ENCODE measurements at regions not wholly inside any gene's neighbourhood (a gene's known extent, or its start where the extent isn't known, plus 50 kb on each side); places are given as distances from the start of the nearest gene placed in this dataset.
"Not testable (repeated sequence)": the region's sequence is repeated elsewhere in the genome, so short reads cannot be mapped to it uniquely, and the experiment has no call there.

- H3K4me2 ChIP-seq (ENCODE audit: low read length) = no peak overlapping the region
- TF ChIP-seq, protein P1, sequence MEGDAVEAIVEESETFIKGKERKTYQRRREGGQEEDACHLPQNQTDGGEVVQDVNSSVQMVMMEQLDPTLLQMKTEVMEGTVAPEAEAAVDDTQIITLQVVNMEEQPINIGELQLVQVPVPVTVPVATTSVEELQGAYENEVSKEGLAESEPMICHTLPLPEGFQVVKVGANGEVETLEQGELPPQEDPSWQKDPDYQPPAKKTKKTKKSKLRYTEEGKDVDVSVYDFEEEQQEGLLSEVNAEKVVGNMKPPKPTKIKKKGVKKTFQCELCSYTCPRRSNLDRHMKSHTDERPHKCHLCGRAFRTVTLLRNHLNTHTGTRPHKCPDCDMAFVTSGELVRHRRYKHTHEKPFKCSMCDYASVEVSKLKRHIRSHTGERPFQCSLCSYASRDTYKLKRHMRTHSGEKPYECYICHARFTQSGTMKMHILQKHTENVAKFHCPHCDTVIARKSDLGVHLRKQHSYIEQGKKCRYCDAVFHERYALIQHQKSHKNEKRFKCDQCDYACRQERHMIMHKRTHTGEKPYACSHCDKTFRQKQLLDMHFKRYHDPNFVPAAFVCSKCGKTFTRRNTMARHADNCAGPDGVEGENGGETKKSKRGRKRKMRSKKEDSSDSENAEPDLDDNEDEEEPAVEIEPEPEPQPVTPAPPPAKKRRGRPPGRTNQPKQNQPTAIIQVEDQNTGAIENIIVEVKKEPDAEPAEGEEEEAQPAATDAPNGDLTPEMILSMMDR (IDR thresholded peaks at IDR 0.05) = no peak
These were observed 90.6 kb downstream of the SOX14 start for GRCh38 chr3:137854533-137855261.

GRCh38 chr3:137866001-137866400 lies 101.9 kb downstream of the SOX14 start:
- H3K79me2 ChIP-seq = no peaks in the 10 kb centered on the region
- no peak overlapping the region for H3K9ac ChIP-seq
- no peak overlapping the region for H3K4me3 ChIP-seq (ENCODE audit: low read depth, low read length)
- H3K36me3 ChIP-seq (ENCODE audit: control insufficient read depth, insufficient read depth, low read length) = no peaks in the 10 kb centered on the region
- no peak overlapping the region for H3K27ac ChIP-seq
- H3K4me1 ChIP-seq = no peaks in the 10 kb centered on the region
- no peaks in the 10 kb centered on the region for H3K9me3 ChIP-seq (ENCODE audit: control insufficient read depth, low read length)
- TF ChIP-seq, protein P1 (IDR thresholded peaks at IDR 0.05) = no peak
- no peaks in the 10 kb centered on the region for H3K27me3 ChIP-seq (ENCODE audit: control insufficient read depth, insufficient read depth, low read length)
- H2AFZ ChIP-seq = no peak overlapping the region
- no peak overlapping the region for H3K4me2 ChIP-seq (ENCODE audit: low read length)

More at GRCh38 chr3:137854533-137855261, 90.6 kb downstream of the SOX14 start:
- no peaks in the 10 kb centered on the region for H3K79me2 ChIP-seq
- no peaks in the 10 kb centered on the region for H3K27me3 ChIP-seq (ENCODE audit: control insufficient read depth, insufficient read depth, low read length)
- H2AFZ ChIP-seq = no peak overlapping the region
- H3K9ac ChIP-seq = no peak overlapping the region
- no peaks in the 10 kb centered on the region for H3K9me3 ChIP-seq (ENCODE audit: control insufficient read depth, low read length)
- no peak overlapping the region for H3K27ac ChIP-seq
- H3K4me1 ChIP-seq = no peaks in the 10 kb centered on the region
- no peaks in the 10 kb centered on the region for H3K36me3 ChIP-seq (ENCODE audit: control insufficient read depth, insufficient read depth, low read length)
- no peak overlapping the region for H3K4me3 ChIP-seq (ENCODE audit: low read depth, low read length)

DNA sequence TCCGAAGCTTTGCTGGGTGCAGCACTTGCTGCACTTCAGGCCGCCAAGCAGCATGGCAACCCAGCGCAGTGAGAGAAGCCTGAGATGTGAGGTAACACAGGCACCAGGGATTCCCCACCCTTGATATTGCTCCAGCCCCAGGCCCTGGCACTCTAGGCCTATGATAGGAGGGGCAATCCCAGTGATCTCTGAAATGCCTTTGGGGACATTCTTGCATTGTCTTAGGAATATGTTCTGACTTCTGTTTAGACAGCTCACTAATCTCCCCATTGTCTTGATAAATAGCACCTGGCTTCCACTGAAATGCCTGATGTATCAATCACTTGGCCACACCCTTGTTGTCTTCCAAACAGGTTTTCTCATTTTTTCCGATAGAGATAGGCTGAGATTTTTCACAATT lies 102.8 kb downstream of the SOX14 start:
- Histone ChIP-seq H3K4me2 (ENCODE audit: low read length) (no peak overlapping the region), H3K79me2 (no peaks in the 10 kb centered on the region), H3K9ac (no peak overlapping the region), H3K27me3 (ENCODE audit: control insufficient read depth, insufficient read depth, low read length) (no peaks in the 10 kb centered on the region), H3K36me3 (ENCODE audit: control insufficient read depth, insufficient read depth, low read length) (no peaks in the 10 kb centered on the region), H3K4me3 (ENCODE audit: low read depth, low read length) (no peak overlapping the region), H3K27ac (no peak overlapping the region), H3K4me1 (no peaks in the 10 kb centered on the region), H2AFZ (no peak overlapping the region), H3K9me3 (ENCODE audit: control insufficient read depth, low read length) (no peaks in the 10 kb centered on the region)
- TF ChIP-seq, protein P1 (IDR thresholded peaks at IDR 0.05) = no peak

DNA sequence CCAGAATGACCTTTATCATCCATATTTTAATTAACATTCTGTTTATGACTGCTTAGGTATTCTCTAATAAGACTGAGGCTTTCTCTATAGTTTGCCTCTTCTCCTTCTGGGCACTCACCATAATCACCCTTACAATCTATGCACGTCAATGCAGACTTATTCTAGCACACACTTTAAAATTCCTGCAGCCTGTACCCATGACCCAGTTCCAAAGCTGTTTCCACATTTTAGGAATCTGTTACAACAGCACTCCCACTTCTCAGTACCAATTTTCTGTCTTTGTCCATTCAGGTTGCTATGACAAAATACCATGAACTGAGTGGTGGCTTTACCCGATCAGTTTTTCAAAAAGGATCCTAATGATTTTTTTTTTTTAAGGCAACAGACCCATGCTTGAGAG lies 103.5 kb downstream of the SOX14 start:
- H3K9me3 ChIP-seq (ENCODE audit: control insufficient read depth, low read length) = no peaks in the 10 kb centered on the region
- no peak overlapping the region for H3K27ac ChIP-seq
- no peak overlapping the region for H3K4me2 ChIP-seq (ENCODE audit: low read length)
- no peaks in the 10 kb centered on the region for H3K36me3 ChIP-seq (ENCODE audit: control insufficient read depth, insufficient read depth, low read length)
- H2AFZ ChIP-seq = no peak overlapping the region
- no peaks in the 10 kb centered on the region for H3K27me3 ChIP-seq (ENCODE audit: control insufficient read depth, insufficient read depth, low read length)
- TF ChIP-seq, protein P1 (IDR thresholded peaks at IDR 0.05) = no peak
- H3K4me1 ChIP-seq = no peaks in the 10 kb centered on the region
- H3K4me3 ChIP-seq (ENCODE audit: low read depth, low read length) = no peak overlapping the region
- no peak overlapping the region for H3K9ac ChIP-seq
- no peaks in the 10 kb centered on the region for H3K79me2 ChIP-seq

- no peaks in the 10 kb centered on the region for H3K27me3 ChIP-seq (ENCODE audit: control insufficient read depth, insufficient read depth, low read length)
- TF ChIP-seq, protein P1 (IDR thresholded peaks at IDR 0.05) = no peak
- H3K36me3 ChIP-seq (ENCODE audit: control insufficient read depth, insufficient read depth, low read length) = no peaks in the 10 kb centered on the region
These were observed 104.9 kb downstream of the SOX14 start for GRCh38 chr3:137869022-137869421.

GRCh38 chr3:137872589-137872988 lies 108.5 kb downstream of the SOX14 start:
- not testable (repeated sequence) for H3K36me3 ChIP-seq (ENCODE audit: control insufficient read depth, insufficient read depth, low read length); H3K79me2 ChIP-seq; H3K9ac ChIP-seq; H2AFZ ChIP-seq; H3K4me2 ChIP-seq (ENCODE audit: low read length); H3K4me1 ChIP-seq; H3K4me3 ChIP-seq (ENCODE audit: low read depth, low read length); H3K9me3 ChIP-seq (ENCODE audit: control insufficient read depth, low read length); H3K27me3 ChIP-seq (ENCODE audit: control insufficient read depth, insufficient read depth, low read length); H3K27ac ChIP-seq

More at GRCh38 chr3:137869022-137869421, 104.9 kb downstream of the SOX14 start:
- H3K4me1 ChIP-seq = no peaks in the 10 kb centered on the region
- no peaks in the 10 kb centered on the region for H3K79me2 ChIP-seq
- H3K27ac ChIP-seq = no peak overlapping the region
- no peak overlapping the region for H3K9ac ChIP-seq
- H3K4me2 ChIP-seq (ENCODE audit: low read length) = no peak overlapping the region
- H2AFZ ChIP-seq = no peak overlapping the region
- no peaks in the 10 kb centered on the region for H3K9me3 ChIP-seq (ENCODE audit: control insufficient read depth, low read length)
- H3K4me3 ChIP-seq (ENCODE audit: low read depth, low read length) = no peak overlapping the region

DNA sequence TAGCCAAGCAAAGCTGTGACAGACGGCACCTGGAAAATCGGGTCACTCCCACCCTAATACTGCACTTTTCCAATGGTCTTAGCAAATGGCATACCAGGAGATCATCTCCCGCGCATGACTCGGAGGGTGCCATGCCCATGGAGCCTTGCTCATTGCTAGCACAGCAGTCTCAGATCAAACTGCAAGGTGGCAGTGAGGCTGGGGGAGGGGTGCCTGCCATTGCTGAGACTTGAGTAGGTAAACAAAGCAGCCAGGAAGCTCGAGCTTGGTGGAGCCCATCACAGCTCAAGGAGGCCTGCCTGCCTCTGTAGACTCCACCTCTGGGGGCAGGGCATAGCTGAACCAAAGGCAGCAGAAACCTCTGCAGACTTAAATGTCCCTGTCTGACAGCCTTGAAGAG lies 113.1 kb upstream of the CLDN18 start:
- H3K4me1 ChIP-seq; H3K4me3 ChIP-seq (ENCODE audit: low read depth, low read length); H3K27ac ChIP-seq; H2AFZ ChIP-seq; H3K9me3 ChIP-seq (ENCODE audit: control insufficient read depth, low read length); H3K27me3 ChIP-seq (ENCODE audit: control insufficient read depth, insufficient read depth, low read length); H3K36me3 ChIP-seq (ENCODE audit: control insufficient read depth, insufficient read depth, low read length); H3K4me2 ChIP-seq (ENCODE audit: low read length); H3K79me2 ChIP-seq; H3K9ac ChIP-seq: not testable (repeated sequence)

Measured in parathyroid adenoma (tissue), 2 donors.